22Rv1 (cell line): ENCODE measurements at regions not wholly inside any gene's neighbourhood (a gene's known extent, or its start where the extent isn't known, plus 50 kb on each side); places are given as distances from the start of the nearest gene placed in this dataset.

Experiments
- H3K27ac ChIP-seq: fragments of 450-650 bp; 2 replicates; pipeline ENCODE4 v1.5.1; 2017
- ZFX ChIP-seq: fragments of 450-650 bp; IDR thresholded peaks from 2 replicates; pipeline ENCODE4 v1.6.1; 2017; ENCODE audit warnings: antibody characterized with exemption, borderline replicate concordance
- TF ChIP-seq, protein P1 (sequence below): fragments of 450-650 bp; IDR thresholded peaks from 2 replicates; pipeline ENCODE4 v1.5.1; 2017; ENCODE audit warnings: mild to moderate bottlenecking

DNA sequence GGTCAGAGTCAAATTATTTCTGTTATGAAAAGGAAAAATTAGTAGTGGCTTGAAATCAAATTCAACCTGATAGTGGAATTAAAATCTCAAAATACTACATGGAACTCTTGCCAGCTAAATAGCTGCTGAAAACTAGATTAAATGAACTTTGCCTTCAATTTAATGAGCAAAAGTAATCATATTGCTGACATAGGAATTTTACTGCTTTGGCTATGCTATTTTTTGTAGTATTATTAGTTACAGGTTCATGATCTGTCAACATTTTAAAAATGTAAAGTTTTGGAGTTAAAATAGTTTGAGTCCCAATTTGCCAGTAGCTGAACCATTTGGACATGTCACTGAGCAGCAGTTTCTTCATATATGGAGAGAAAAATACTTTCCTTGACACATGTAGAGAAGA is 81.4 kb downstream of the RERGL start:
- no peak overlapping the region for H3K27ac ChIP-seq
- no peak for TF ChIP-seq ZFX
- TF ChIP-seq, protein P1, sequence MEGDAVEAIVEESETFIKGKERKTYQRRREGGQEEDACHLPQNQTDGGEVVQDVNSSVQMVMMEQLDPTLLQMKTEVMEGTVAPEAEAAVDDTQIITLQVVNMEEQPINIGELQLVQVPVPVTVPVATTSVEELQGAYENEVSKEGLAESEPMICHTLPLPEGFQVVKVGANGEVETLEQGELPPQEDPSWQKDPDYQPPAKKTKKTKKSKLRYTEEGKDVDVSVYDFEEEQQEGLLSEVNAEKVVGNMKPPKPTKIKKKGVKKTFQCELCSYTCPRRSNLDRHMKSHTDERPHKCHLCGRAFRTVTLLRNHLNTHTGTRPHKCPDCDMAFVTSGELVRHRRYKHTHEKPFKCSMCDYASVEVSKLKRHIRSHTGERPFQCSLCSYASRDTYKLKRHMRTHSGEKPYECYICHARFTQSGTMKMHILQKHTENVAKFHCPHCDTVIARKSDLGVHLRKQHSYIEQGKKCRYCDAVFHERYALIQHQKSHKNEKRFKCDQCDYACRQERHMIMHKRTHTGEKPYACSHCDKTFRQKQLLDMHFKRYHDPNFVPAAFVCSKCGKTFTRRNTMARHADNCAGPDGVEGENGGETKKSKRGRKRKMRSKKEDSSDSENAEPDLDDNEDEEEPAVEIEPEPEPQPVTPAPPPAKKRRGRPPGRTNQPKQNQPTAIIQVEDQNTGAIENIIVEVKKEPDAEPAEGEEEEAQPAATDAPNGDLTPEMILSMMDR: no peak

DNA sequence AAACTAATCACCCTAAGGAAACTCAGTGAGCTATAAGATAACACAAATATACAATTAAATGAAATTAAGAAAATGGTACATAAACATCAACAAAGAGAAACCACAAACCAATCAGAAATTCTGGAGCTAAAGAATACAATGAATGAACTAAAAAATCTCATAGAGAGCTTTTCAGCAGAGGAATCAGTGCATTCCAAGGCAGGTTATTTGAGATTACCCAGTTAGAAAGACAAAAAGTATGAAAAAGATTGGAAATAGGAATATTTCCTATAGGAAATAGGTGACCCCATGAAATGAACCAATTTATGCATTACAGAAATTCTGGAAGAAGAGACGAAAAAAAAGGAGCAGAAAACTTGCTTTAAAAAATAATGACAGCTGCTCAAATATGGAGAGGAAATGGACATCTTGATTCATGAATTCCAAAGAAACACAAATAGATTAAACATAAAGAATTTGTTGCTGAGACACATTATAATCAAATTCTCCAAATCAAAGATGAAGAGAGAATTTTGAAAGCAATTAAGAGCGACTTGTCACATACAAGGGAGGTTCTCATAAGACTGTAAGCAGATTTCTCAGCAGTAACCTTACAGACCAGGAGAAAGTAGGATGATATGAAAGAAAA is 90.7 kb downstream of the RERGL start:
- no peak overlapping the region for H3K27ac ChIP-seq
- no peak for TF ChIP-seq ZFX
- TF ChIP-seq, protein P1: no peak

DNA sequence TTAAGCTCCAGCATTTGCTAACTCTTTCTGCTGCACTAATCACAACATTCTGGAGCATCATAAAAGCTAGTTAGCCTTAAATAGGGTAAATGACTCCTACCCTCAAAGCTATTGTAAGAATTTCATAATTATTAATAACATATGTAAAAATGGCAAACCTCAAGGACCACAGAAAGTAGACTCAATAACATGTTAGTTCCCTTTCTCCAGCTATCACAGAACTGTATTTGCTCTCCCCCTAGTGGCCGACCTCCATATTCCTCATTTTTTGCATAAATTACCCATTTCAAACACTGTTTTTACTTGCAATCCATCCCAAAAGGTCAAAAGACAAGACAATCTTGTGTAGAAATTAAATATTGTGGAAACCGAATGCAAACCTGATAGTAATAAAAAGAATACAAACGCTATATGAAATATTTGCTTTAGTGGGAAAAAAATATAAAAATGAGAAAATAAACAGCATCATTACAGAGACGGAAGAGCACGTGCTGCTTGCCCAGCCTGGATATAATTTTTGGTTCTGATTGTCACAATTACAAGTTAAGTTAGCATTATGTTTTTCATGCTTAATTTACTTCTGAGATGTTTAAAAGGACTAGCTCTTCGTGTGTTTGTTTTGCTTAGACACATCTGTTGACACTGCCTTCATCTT is 97.9 kb downstream of the RERGL start:
- no peak overlapping the region for H3K27ac ChIP-seq
- no peak for TF ChIP-seq ZFX
- TF ChIP-seq, protein P1: peak; percentile 98

DNA sequence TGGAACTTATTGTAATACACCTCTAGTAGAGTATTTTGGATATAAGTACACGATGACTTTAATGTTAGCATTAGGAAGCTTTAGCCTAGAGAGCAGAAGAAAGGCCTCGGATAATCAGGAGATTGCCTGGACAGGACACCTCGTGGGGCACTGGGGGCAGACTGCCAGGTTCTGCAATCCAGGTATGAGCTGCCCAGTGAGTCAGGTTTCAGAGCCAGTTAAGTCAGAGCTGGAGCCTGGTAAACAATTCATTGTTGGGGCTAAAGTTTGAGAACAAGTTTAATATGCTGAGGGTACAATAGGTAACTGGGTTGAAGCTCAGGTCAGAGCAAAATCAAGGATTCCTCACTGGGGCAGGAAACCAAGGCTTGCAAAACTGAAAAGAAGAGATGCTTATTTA is 107.4 kb downstream of the RERGL start:
- no peak overlapping the region for H3K27ac ChIP-seq
- TF ChIP-seq, protein P1: no peak
- no peak for TF ChIP-seq ZFX

DNA sequence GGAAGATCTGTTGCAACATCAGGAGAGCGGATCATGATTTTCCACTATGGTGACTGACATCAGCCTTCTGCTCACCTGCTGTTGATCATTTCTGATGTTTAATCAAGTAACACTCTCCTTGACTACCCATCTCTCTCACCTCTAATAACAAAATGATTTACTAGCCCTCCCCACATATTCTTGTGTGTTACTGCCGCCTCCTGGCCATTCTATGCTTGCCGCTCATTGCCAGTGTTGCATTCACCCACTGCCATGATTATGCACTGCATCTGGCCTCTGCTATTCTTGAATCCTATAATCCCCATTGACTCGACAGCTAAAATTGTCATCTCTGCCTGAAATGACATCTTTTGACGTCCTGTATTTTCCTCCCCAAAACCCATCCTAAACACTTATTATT is 113.8 kb downstream of the RERGL start:
- TF ChIP-seq, protein P1: peak; percentile 58
- TF ChIP-seq ZFX: no peak
- H3K27ac ChIP-seq: no peak overlapping the region

DNA sequence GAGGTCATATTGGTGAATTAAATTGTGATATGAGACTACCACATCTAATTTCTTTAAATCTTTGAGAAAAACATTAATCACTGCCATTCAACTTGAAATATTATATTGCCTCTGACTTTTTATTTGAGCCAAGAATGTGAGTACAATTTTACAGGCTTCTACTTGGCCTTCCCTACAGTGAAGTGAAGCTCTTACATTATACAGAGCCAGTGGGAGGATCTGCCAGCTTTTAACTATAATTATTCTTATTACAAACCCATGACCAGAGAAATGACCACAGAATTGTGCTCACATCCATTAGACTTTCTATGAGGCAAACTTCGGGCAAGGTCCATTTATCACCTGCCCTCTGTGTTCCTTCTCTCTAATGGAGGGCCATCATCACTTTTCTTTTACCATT is 114.2 kb downstream of the RERGL start:
- TF ChIP-seq, protein P1: no peak
- TF ChIP-seq ZFX: no peak
- H3K27ac ChIP-seq: no peak overlapping the region

DNA sequence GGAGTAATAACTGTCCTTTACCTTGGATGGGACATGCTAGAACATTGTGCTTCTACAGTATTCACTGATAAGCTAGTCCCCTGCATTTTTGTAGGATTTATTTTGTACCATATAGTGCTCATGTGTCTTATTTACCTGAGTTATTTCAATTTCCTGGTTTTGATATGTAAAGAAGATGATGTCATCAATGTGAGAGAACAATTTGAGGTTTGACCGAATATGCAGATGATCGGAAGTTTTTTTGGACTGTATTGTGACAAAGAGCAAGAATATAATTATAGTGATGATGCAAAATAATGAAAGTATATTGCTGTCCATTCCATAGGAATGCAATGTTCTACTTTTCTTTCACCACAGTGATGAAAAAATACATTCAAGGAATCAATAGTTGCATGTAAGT is 114.8 kb downstream of the RERGL start:
- no peak overlapping the region for H3K27ac ChIP-seq
- TF ChIP-seq, protein P1: no peak
- TF ChIP-seq ZFX: no peak
